Fibroblast of skin of abdomen (primary cell): ENCODE measurements at regions not wholly inside any gene's neighbourhood (a gene's known extent, or its start where the extent isn't known, plus 50 kb on each side); places are given as distances from the start of the nearest gene placed in this dataset.

ENCODE experiments used
- DNase-seq: peaks from one replicate; pipeline ENCODE4 v3.0.0-alpha.2; 2013

GRCh38 chr13:55516610-55517009 is 1624.1 kb upstream of the PRR20A start:
- no peak for DNase-seq

- no peak for DNase-seq
Measured at GRCh38 chr13:55517312-55517711, 1623.4 kb upstream of the PRR20A start.

GRCh38 chr13:55528434-55528833 is 1612.3 kb upstream of the PRR20A start:
- DNase-seq = no peak

- no peak for DNase-seq
Measured at GRCh38 chr13:55534306-55534705, 1606.4 kb upstream of the PRR20A start.

- no peak for DNase-seq
Measured at GRCh38 chr13:55538424-55538823, 1602.3 kb upstream of the PRR20A start.

- DNase-seq = no peak
Measured at GRCh38 chr13:55543053-55543452, 1597.7 kb upstream of the PRR20A start.

GRCh38 chr13:55550624-55551023 is 1590.1 kb upstream of the PRR20A start:
- no peak for DNase-seq

GRCh38 chr13:55553701-55554100 is 1587.0 kb upstream of the PRR20A start:
- DNase-seq = no peak

- no peak for DNase-seq
Measured at GRCh38 chr13:55554741-55555140, 1586.0 kb upstream of the PRR20A start.

- DNase-seq = no peak
Measured at GRCh38 chr13:55560331-55560730, 1580.4 kb upstream of the PRR20A start.

GRCh38 chr13:55563267-55563666 is 1577.5 kb upstream of the PRR20A start:
- DNase-seq = no peak

- no peak for DNase-seq
Measured at GRCh38 chr13:55566334-55566733, 1574.4 kb upstream of the PRR20A start.

- no peak for DNase-seq
Measured at GRCh38 chr13:55566779-55567178, 1573.9 kb upstream of the PRR20A start.

- no peak for DNase-seq
Measured at GRCh38 chr13:55567721-55568625, 1572.7 kb upstream of the PRR20A start.

- DNase-seq = no peak
Measured at GRCh38 chr13:55569082-55569481, 1571.6 kb upstream of the PRR20A start.

GRCh38 chr13:55569514-55569913 is 1571.2 kb upstream of the PRR20A start:
- DNase-seq = no peak

- no peak for DNase-seq
Measured at GRCh38 chr13:55570371-55570770, 1570.3 kb upstream of the PRR20A start.

- no peak for DNase-seq
Measured at GRCh38 chr13:55571237-55571867, 1569.4 kb upstream of the PRR20A start.

- no peak for DNase-seq
Measured at GRCh38 chr13:55572408-55572807, 1568.3 kb upstream of the PRR20A start.

- DNase-seq = no peak
Measured at GRCh38 chr13:55572862-55573261, 1567.9 kb upstream of the PRR20A start.

GRCh38 chr13:55573565-55573964 is 1567.2 kb upstream of the PRR20A start:
- DNase-seq = no peak

GRCh38 chr13:55576389-55576788 is 1564.3 kb upstream of the PRR20A start:
- no peak for DNase-seq

GRCh38 chr13:55577082-55577846 is 1563.5 kb upstream of the PRR20A start:
- no peak for DNase-seq
